GM21367 (cell line): ENCODE measurements at regions not wholly inside any gene's neighbourhood (a gene's known extent, or its start where the extent isn't known, plus 50 kb on each side); places are given as distances from the start of the nearest gene placed in this dataset.

Experiments used
- ATAC-seq: cut with Tn5 transposase; IDR thresholded peaks from one replicate; pipeline ENCODE4 v1.9.1; 2021; ENCODE audit not compliant: unreplicated experiment

DNA sequence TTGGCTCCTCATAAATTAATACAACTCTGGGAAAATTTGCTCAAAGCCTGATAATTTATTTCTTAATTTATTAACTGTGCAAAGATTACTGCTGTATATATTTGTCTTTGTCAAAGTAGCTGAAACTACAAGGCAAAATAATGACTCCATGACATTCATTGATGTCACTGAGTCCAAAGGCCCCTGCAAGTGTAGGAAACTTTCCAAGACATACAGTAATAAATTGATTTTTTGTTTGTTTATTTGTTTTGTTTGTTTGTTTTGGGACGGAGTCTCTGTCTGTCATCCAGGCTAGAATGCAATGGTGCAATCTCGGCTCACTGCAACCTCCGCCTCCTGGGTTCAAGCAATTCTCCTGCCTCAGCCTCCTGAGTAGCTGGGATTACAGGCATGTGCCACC is 96.8 kb upstream of the LPP start:
- no peak for ATAC-seq

- ATAC-seq: no peak
Measured at GRCh38 chr3:188058569-188059184, 95.3 kb upstream of the LPP start.

DNA sequence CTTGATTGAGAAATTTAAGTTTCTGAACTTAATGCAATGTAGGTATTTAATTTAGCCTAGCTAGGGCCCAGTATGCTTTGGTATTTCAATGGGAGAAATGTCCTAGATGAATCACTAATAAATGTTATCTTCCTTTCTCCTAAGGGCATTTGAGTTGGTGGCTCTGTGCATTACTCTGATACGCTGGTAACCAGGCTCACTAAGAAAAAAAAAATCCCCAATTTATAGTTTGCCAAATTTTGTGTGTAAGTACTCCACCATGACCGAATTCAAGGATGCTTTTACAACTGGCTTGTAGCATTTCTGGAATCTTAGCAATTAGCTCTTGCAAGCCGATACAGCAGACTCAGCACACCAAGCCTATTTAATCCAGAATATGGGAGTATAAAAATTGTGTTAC is 94.6 kb upstream of the LPP start:
- no peak for ATAC-seq

- no peak for ATAC-seq
Measured at GRCh38 chr3:188060264-188060835, 93.6 kb upstream of the LPP start.

DNA sequence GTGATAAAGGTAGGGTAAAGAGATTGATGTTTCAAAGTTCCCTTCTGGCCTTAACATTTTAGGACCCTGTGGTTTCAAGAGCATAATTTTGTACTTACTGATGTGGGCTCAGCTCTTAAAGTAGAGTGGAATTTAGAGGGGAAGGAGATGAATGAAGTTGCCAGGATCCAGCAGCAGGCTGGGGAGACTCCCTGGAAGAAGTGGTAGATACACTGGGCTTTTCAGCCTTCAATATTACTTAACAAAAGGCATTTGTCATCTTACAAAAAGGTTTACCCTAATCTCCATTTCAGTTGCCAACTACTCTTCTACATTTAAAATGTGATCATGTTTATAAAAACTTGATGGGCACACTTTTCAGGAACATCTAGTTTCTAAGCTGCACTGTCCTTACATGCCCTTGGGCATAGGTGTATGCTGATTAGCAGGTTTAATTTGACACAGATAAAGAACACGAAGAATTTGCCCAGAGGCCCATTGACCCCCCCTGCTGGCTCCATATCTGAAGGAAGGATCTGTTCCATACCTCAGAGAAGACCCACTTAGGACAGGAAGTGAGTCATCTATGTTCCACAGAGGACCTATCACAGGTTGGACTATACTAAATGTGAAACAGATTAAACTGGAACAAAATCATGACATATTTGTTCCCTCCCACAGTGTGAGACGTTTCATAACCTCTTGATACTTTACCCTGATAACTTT is 93.0 kb upstream of the LPP start:
- no peak for ATAC-seq

- ATAC-seq: no peak
Measured at GRCh38 chr3:188062216-188062615, 91.7 kb upstream of the LPP start.

DNA sequence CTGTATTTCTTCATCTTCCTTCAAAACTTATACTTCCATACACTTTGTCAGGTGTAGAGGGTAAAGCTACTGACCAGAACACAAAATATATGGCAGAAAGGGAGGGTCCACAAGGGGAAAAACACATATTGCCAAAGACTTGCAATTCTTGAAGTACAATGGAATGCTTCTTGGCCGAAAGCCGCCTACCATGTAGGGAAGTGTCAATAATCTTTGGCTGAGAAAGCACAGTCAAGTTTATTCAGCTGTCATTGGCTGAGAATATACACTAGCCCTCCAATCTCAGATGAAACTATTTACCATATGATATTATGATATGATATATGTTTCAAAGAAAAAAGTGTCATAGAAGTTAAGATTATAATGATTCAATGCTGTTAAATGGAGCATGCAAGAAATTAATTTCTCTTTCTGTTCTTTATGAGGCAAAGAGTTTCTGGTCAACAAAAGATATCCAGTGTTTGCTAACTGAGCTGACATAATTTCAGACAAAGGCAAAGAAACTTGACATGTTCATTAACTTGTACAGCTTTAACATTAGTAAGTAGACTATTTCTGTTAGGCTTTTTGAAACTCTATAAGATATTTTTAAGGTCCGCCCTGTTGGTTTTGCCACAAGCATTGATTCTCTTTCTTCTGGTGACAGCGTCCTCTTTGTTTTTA is 89.0 kb upstream of the LPP start:
- ATAC-seq: no peak

DNA sequence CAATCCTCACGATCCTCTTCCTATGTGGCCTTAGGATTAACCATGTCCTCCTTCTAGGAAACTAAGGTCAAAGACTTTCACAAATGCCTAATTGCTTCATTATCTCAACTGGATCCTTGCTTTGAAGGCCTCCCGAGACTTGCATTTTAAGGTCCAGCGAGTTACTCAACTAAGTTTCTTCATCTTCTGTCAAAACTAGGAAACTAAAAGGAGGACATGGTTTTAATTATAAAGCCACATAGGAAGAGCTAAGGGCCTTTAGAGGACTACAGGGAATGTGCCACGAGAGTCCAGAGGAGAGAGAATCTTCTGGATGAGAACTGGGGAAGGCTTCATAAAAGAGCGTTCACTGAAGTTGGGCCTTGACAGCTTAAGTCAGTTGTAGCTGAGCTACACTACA is 87.8 kb upstream of the LPP start:
- no peak for ATAC-seq

GRCh38 chr3:188067932-188068331 is 86.0 kb upstream of the LPP start:
- no peak for ATAC-seq

DNA sequence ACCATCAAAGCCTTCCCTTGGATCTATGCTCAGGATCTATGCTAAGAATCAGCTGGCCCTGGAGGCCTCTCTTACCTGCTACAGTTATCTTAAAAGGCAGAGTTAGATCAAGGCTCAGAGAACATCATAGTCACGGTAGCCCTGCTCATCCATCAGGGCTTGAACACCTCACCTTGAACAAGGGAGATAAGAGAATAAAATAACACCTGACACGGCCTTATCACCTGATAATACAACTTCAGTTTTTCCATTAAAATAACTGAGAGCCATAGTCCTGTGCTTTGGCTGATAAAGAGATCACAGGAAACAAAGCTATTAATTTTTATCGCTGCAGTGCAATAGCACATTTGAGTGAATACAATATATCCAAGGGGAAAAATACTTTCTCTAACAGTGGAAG is 85.6 kb upstream of the LPP start:
- no peak for ATAC-seq

- no peak for ATAC-seq
Measured at GRCh38 chr3:188071636-188072035, 82.3 kb upstream of the LPP start.

GRCh38 chr3:188076176-188076575 is 77.8 kb upstream of the LPP start:
- no peak for ATAC-seq

GRCh38 chr3:188077160-188077799 is 76.7 kb upstream of the LPP start:
- ATAC-seq: no peak

DNA sequence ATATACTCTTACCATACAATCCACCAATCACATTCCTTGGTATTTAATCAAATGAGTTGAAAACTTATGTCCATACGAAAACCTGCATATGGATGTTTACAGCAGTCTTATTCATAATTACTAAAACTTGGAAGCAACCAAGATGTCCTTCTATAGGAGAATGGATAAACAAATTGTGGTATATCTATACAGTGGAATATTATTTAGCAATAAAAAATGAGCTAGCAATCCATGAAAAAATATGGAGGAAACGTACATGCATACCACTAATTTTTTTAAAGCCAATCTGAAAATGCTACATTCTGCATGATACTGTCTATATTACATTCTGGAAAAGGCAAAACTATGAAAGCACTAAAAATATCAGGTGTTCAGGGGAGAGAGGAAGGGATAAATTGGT is 73.9 kb upstream of the LPP start:
- no peak for ATAC-seq

- ATAC-seq: no peak
Measured at GRCh38 chr3:188082031-188082430, 71.9 kb upstream of the LPP start.

DNA sequence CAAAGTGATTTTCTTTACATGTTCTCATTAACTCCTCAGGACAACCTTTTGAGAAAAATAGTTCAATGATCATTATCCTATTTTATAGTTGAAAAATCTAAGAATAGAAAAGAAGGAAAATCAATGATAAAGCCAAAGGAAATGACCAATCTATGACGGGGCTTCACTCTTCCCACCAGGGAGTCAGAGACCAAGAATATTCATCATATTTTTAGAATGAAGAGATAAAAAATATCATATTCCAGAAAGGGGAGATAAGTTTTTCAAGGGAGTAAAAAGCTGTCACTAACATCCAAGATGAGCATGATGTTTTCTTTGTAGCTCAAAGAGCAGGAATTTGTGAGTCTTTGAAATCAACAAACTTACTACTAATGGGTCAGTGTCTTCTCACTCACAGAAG is 71.5 kb upstream of the LPP start:
- no peak for ATAC-seq

DNA sequence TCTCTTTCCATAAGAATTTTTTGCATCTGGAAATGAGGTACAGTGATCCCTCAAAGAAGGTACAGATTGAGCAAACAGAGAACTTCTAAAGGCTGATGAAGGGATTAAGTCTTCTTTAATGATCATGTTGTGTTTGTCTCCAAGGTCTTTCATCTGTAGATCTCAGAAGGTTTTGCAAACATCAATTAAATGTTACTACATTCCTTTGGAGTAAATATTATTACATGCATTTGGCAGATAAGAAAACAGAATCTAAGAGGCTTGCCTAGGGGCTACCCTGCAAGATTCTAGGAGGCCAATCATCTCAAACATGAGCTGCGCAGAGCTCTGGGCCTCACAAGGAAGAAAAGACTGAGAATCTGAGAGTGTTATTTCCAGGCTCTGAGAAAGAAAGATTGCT is 70.9 kb upstream of the LPP start:
- ATAC-seq: no peak

GRCh38 chr3:188084752-188085583 is 69.0 kb upstream of the LPP start:
- no peak for ATAC-seq

- no peak for ATAC-seq
Measured at GRCh38 chr3:188085584-188086560, 68.1 kb upstream of the LPP start.
